ENCODE measurements at regions not wholly inside any gene's neighbourhood (a gene's known extent, or its start where the extent isn't known, plus 50 kb on each side); places are given as distances from the start of the nearest gene placed in this dataset.

- H3K4me1 ChIP-seq (ENCODE audit: control insufficient read depth in 1 of 2, low read depth in 2 of 2): no peaks in the 10 kb centered on the region
Observed at GRCh38 chr2:52431352-52431760, 1336.2 kb upstream of the CHAC2 start.

GRCh38 chr2:52429740-52430139, 1337.9 kb upstream of the CHAC2 start:
- H3K4me1 ChIP-seq (ENCODE audit: control insufficient read depth in 1 of 2, low read depth in 2 of 2): no peaks in the 10 kb centered on the region
- TF ChIP-seq CTCF (IDR thresholded peaks at IDR 0.05): no peak
- no peaks in the 10 kb centered on the region for H3K27me3 ChIP-seq (replicated peaks; ENCODE audit: insufficient read depth)
- no peak overlapping the region for H3K4me3 ChIP-seq
- no peak for DNase-seq (ENCODE audit: low spot score)
- no peaks in the 10 kb centered on the region for H3K36me3 ChIP-seq
- no peak overlapping the region for H3K27ac ChIP-seq
- ATAC-seq (ENCODE audit: insufficient number of reproducible peaks, low FRiP score, low read depth): no peak
- H3K9me3 ChIP-seq: no peaks in the 10 kb centered on the region

More at GRCh38 chr2:52431352-52431760, 1336.2 kb upstream of the CHAC2 start:
- no peak for TF ChIP-seq CTCF (IDR thresholded peaks at IDR 0.05)
- ATAC-seq (ENCODE audit: insufficient number of reproducible peaks, low FRiP score, low read depth) (no peak), DNase-seq (ENCODE audit: low spot score) (no peak)
- H3K27ac ChIP-seq: no peak overlapping the region
- no peaks in the 10 kb centered on the region for H3K36me3 ChIP-seq
- H3K27me3 ChIP-seq (replicated peaks; ENCODE audit: insufficient read depth): no peaks in the 10 kb centered on the region
- H3K9me3 ChIP-seq: no peaks in the 10 kb centered on the region
- H3K4me3 ChIP-seq: no peak overlapping the region

- DNase-seq (ENCODE audit: low spot score) (no peak), ATAC-seq (ENCODE audit: insufficient number of reproducible peaks, low FRiP score, low read depth) (no peak)
- TF ChIP-seq CTCF (IDR thresholded peaks at IDR 0.05): no peak
- Histone ChIP-seq H3K27ac (no peak overlapping the region), H3K4me1 (ENCODE audit: control insufficient read depth in 1 of 2, low read depth in 2 of 2) (no peaks in the 10 kb centered on the region), H3K4me3 (no peak overlapping the region), H3K27me3 (replicated peaks; ENCODE audit: insufficient read depth) (no peaks in the 10 kb centered on the region), H3K36me3 (no peaks in the 10 kb centered on the region), H3K9me3 (no peaks in the 10 kb centered on the region)
Observed at GRCh38 chr2:52429171-52429570, 1338.4 kb upstream of the CHAC2 start.

GRCh38 chr2:52428224-52428623, 1339.4 kb upstream of the CHAC2 start:
- Histone ChIP-seq H3K36me3 (no peaks in the 10 kb centered on the region), H3K27me3 (replicated peaks; ENCODE audit: insufficient read depth) (no peaks in the 10 kb centered on the region), H3K27ac (no peak overlapping the region), H3K4me1 (ENCODE audit: control insufficient read depth in 1 of 2, low read depth in 2 of 2) (no peaks in the 10 kb centered on the region), H3K9me3 (no peaks in the 10 kb centered on the region), H3K4me3 (no peak overlapping the region)
- no peak for TF ChIP-seq CTCF (IDR thresholded peaks at IDR 0.05)
- ATAC-seq (ENCODE audit: insufficient number of reproducible peaks, low FRiP score, low read depth) (no peak), DNase-seq (ENCODE audit: low spot score) (no peak)

- H3K4me3 ChIP-seq: no peak overlapping the region
Observed at GRCh38 chr2:52423655-52424054, 1343.9 kb upstream of the CHAC2 start.

More at GRCh38 chr2:52423655-52424054, 1343.9 kb upstream of the CHAC2 start:
- DNase-seq (ENCODE audit: low spot score): no peak
- TF ChIP-seq CTCF (IDR thresholded peaks at IDR 0.05): no peak
- no peaks in the 10 kb centered on the region for H3K4me1 ChIP-seq (ENCODE audit: control insufficient read depth in 1 of 2, low read depth in 2 of 2)
- ATAC-seq (ENCODE audit: insufficient number of reproducible peaks, low FRiP score, low read depth): no peak
- H3K36me3 ChIP-seq: no peaks in the 10 kb centered on the region
- H3K9me3 ChIP-seq: no peaks in the 10 kb centered on the region
- no peak overlapping the region for H3K27ac ChIP-seq
- no peaks in the 10 kb centered on the region for H3K27me3 ChIP-seq (replicated peaks; ENCODE audit: insufficient read depth)

Data from thoracic aorta (tissue), 2 donors.